ENCODE measurements at regions not wholly inside any gene's neighbourhood (a gene's known extent, or its start where the extent isn't known, plus 50 kb on each side); places are given as distances from the start of the nearest gene placed in this dataset.
"Not testable (repeated sequence)": the region's sequence is repeated elsewhere in the genome, so short reads cannot be mapped to it uniquely, and the experiment has no call there.

DNA sequence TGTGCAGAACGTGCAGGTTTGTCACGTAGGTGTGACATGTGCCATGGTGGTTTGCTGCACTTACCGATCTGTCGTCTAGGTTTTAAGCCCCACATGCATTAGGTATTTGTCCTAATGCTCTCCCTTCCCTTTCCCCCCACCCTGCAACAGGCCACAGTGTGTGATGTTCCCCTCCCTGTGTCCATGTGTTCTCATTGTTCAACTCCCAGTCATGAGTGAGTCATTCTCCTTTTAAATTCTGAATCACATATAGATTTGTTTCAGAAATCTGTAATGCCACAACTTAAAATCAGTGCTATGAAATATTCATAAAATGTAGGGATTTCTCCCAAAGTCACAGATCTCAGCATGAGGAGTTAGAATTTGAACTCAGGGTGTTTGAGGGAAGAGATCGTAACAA, 552.5 kb upstream of the MBL2 start:
- no peak for DNase-seq

DNA sequence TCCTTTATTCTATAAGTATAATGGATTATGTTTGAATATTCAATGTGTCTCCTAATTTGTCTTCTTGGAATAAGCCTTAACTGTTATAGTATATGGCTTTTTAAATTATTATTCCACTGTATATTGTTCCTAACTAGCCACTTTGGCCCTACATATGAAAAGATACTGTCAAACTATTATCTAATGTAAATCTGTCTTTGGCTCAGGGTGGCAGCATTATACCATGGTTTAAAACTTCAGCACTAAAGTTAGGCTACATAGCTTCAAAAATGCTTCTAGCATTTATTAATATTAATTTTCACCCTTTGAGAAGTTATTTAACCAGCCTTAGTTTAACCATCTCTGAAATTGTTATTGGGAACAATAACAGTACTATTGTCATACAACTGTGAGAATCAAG, 543.1 kb upstream of the MBL2 start:
- no peak for DNase-seq

DNA sequence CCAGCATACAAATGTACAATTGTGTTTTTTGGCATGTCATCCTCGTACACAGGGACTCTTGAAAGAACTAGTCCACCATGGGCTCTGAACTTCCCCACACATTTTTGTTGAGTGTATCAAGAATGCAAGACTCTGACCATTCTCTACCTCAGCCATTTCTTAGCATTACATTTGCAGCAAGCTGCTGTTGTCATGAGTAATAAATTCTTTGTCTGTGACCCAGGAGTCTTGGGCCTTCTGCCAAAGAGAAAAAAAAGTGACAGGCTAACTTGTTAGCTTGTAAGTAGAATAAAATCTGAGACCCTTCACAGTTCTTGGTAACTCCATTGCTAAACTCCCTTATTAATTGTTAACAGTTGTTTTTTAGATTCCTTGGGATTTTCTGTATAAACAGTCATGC, 542.3 kb upstream of the MBL2 start:
- no peak for DNase-seq

DNA sequence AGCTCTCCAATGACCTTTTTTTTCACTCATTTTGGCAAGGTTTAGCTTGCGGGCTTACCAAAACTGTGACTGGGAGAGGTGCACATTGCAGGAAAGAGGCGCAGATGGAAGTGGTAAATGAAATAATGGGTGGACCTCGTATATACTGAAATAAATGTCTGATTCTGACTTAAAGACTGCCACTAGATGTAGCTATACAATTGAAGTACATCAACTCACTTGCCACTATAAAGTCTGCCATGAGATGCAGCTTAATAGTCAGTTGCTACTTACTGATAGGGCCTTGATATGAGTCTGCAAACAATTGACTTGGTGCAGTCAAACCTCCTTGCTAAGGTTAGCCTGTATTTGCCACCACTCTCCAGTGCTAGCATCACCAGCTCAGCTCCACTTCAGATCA, 525.9 kb upstream of the MBL2 start:
- no peak for DNase-seq

DNA sequence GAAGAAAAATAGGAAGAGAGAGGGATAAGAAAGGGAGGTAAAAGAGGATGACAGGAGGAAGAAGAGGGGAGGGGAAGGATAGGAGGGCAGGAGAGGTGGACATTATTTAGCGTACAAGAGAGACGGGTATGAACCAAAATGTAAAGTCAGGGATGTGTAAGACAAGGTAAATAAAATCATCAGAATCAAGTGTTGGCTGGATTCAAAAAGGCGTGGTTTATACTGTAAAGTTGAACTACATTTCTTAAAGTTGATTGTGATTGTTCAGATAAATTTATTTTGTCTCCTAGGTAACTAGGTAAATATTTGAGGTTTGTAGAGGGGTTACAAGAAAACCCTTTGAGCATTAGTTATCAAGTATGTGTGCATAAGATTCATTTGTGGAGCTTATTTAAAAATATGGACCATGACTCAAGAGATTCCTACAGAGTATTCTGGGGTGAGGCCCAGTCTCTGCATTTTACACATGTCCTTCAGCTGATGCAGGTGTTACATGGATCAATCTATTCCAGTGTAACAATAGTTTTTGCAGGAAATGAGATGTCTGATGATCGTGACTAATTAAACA, 512.1 kb upstream of the MBL2 start:
- no peak for DNase-seq

DNA sequence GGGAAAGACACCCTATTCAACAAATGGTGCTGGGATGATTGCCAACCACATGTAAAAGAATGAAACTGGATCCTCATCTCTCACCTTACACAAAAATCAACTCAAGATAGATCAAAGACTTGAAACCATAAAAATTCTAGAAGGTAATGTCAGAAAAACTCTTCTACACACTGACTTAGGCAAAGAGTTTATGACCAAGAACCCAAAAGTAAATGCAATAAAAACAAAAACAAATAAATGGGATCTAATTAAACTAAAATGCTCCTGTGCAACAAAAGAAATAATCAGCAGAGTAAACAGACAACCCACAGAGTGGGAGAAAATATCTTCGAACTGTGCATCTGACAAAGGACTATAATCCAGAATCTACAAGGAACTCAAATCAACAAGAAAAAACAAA, 504.2 kb upstream of the MBL2 start:
- no peak for DNase-seq

DNA sequence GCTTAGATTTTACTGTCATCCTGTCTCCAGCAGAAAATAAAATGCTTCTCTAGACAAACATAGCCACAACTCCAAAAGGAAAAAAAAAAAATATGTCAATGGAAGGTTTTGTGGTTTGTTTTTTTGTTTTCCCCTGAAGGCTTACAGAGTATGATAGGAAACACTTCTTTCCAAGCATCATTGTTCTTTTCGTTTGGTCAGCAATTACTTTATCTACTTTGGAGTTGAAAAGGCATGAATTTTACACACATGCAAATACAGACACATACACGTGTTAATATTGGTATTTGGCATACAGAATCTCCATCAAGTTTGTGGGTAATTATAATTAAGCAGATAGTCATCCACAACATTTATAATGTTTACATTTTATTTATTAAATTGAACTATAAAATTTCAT, 496.9 kb upstream of the MBL2 start:
- no peak for DNase-seq

DNA sequence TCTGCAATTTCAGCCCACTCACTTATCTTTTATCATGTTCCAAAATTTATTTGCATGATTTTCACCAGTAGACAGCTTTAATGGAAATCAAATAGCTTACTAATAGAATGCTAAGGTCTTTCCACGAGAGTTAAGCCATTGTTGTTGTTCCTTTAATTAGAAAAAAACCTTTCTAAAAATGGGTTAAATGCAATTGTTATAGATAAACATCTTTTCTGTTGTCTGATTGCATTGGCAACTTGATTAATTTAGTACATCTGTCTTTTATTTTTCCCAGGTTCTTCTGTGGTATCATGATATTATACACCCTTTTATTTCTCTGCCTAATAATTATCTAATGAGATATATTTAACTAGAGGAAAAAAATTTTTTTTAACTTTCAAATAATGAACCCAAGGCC, 487.6 kb upstream of the MBL2 start:
- no peak for DNase-seq

DNA sequence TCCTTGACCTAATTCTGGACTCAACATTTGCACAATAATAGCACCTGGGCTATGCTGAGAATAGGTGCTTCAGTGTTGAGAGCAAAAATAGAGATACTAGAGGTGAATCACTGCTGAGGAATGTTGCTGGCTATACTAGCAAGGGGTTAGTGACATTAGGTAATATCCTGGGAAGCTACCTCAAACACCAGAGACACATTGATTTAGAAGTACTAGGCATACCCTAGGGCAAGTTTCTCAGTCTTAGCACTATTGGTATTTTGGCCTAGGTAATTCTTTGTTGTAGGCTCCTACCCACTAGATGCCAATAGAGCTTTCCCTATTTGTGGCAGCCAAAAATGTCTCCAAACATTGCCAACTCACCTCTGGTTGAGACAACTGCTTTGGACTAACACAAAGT, 484.0 kb upstream of the MBL2 start:
- DNase-seq, result no peak

DNA sequence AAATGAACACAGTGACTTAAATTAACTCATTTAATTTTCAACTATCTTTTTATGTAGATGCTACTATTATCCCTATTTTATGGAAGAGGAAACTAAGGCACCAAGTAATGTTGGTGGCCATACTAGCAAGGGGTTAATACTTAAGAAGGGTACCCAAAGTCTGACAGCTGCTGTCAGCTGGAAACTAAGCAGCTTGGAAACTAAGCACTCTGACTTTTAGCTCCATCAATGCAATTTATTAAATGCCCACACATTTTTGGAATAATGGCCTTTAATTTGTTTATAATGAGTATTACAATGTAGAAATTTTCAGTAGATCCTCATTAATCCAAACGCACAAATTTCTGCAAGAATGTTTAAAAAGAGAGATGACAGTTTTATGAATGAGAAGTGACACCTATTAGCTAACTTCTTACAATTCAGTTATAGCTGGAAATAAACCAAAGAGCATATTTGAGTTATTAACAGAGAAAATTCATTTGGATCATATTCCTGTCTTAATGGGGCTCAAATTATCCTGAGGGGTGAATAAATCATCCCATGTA, 483.1 kb upstream of the MBL2 start:
- no peak for DNase-seq

DNA sequence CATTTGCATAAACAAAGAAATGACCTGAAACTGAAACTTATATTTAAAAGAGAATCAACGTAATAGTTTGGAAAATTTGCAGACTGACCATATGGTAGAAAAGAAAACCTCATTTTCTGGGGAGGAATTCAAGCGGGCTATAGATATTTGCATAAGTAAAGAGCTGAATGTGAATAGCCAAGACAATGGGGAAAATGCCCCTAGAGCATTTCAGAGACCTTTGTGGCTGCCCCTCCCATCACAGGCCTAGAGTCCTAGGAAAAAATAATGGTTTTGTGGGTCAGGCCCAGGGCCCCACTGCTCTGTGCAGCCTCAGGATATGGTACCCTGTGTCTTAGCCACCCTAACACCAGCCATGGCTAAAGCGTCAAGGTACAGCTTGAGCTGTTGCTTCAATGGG, 480.6 kb upstream of the MBL2 start:
- no peak for DNase-seq

DNA sequence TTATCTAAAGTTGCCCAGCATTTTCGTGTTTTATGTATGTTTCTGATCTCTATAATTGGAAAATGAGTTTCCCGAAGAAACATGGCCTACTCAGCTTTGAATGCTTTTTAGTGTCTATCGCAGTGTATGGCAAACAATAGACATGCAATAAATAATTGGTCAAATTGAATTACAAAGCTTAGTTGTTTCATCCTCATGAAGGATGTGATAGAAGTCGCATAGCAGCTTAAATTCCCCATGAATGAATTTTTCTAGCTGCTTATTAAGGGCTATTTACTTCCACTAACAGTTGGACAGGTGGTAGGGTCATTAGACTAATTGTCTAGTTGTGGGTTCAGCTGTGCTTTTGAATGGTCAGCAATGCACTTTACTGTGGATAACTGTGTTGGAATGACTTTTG, 467.3 kb upstream of the MBL2 start:
- no peak for DNase-seq

DNA sequence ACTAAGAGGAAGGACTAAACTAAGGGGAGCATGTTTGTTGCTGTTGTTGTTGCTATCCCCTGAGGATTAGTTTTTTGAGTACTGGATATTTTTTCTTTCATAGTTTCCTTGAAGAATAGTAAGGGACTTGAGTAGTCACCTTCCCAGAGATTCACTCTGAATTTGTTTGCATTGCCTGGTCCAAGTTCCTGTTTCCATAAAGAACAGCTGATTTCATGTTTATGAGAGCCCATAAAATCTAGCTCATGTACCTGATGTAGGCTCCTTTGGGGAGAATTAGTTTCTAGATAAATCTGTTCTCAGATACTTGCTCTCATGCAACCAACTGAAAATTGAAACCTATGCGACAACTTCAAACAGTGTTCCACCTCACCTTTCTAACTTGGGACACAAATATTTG, 464.4 kb upstream of the MBL2 start:
- DNase-seq, result no peak

DNA sequence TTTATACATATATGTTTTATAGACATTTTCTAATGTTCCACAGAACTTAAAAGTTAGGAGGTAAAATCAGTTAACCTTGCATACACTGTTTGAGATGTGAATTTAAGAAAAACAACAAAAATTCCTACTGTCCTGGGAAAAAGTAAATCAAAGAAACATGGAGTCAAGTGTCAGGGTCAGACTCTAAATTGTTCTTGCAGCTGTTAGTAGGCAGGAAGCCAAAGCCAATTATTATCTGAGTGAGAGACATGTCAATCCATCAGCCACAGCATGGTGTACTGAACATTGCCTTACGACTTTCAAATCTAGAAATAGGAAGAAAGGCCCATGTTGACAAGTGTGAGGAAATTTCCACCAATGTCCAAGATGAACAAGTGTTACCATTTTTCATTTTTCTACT, 461.2 kb upstream of the MBL2 start:
- DNase-seq, result no peak

DNA sequence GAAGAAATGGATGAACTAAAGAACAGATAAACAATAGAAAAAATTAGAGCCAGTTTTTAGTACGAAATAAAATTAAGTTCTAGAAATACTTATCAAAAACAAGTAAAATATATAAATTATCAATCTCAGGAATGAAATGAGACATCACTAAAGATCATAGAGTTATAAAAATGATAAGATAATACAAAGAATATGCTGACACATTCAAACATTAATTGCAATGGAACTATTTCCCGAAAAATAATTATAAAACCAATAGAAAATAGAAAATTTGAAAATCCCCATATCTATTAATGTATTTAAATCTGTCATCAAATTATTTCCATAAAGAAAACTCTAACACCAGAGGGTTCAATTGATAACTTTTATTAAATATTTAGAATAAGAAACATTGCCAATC, 458.1 kb upstream of the MBL2 start:
- DNase-seq, result no peak

DNA sequence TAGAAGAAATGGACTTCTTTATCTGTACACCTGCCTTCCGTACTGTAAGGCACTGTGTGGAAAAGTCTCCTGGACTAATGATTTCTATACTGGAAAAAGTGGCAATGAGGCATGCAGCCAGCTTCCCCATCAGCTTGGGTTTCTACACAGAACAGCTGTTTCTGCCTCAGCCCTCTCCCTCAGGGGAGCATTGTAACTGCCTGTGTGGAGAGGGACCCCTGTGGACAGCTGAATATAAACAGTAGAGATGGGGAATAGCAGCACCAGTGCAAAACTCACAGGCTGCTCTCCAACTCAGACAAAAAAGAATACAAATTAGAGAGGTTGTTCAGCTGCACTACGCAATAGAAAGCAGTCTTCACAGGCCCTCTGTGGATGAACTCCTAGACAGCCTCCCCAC, 451.3 kb upstream of the MBL2 start:
- DNase-seq, result no peak

DNA sequence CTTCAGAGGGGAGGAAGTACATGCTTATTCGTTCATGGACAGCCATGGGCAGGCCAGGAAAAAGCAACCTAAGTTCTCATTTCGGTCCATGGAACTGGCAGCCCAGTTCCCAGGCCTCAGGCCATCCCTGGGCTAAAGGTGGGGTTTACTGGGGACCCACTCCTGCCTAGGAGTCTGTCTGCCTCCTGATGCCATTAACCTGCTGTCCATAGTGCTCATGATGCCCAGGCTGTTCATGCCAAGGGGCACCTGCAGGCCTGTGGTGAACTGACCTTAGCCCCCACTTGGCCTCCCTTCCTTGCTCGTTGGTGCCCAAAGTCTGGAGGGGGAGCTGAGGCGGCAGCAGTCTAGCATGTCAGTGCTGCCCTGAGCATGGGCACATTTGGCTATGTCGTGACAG, 450.2 kb upstream of the MBL2 start:
- no peak for DNase-seq

DNA sequence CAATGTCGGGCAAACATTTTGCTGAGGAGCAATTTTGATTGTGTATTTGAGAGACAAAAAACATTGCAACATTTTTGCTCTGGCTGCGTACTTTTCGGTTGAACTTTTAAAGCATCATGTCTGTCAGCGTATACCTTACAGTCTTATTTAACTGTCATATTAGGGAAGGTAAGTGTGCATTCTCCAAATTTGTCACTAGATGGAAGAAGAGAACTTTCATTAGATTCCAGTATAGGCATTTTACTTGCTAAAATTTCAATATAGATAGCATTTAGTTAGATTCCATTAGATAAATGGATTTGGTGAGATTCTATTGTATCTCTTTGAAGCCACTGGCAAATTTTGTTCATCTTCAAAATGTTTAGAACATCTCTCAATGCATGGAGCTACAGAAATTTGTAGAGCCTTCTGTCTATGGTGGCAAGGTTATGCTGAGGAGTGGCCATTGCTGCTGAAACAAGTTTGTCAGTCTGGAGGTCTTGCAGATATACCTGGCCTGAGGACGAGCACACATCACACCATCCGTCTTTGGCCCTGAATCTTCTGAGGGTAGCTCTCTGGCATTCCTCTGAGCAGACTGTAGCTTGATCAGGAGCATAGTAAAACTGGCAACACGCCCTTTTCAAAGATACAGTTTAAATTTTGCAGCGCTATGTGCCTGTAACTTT, 437.5 kb upstream of the MBL2 start:
- no peak for DNase-seq

DNA sequence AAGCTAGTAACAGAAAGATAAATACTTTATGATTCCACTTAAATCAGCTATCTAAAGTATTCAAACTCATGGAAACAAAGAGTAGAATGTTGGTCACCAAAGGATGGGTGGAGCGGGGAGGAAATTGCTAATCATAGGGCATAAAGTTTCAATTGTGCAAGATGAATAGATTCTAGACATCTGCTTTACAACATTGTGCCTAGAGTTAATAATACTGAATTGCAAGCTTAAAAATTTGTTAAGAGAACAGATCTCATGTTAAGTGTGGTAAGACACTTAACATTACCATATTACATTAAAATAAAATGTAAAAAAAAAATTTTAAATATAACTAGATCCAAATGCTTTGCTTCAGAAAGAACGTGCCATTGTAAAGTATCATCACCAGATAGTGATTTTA, 411.1 kb upstream of the MBL2 start:
- no peak for DNase-seq

DNA sequence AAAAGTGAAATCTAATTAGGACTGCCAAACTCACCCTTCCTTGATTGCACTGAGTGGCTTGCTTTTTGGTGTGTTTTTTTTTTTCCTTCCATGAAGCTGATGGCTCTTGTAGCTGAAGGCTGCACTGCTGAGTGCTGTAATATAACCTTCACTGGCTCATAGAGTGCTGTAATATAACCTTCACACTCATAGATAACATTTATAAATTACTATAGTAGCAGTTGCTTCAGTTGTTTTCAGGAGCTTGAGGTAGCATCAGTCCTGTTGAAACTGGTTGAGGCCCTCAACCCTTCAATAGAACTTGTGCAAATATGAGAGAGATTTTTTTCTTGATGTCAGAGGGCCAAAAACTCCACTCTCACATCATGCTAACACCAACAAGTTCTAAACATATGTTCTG, 404.9 kb upstream of the MBL2 start:
- DNase-seq, result no peak

DNA sequence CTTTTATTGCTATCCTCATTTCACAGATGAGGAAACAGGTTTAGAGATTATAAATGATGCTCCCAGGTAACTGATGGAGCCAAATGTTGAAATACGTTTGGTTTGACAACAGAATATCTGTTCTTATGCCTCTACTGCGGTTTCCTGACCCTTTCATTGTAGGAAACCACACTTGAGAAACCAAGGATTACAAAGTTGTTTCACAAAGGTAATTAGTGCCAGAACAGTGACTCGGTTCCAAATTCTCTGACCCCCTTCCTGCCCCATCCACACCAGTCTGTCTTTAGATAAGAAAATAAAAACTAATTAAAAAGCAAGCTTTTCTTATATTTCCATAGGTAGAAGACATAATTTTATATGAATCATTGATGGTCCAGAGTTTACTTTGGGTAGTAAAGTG, 393.7 kb upstream of the MBL2 start:
- DNase-seq, result no peak

DNA sequence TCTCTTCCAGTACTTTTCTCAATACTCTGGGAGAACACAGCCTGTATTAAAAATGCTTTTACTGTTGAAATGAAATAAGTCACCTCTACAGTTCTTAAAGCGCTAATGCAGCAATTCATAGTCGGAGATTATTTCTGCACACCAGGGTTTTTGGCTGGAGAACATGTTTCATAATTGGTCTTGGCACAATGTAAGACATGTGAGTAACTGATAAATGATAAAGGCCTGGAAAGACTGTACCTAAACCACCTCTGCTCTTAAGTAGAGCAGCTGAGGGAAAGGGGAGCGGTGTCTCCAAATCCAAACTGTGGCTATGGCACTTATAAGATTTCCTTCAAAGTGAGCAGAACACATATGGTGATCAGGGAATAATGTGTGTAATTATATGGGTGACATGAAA, 390.3 kb upstream of the MBL2 start:
- DNase-seq, result no peak

DNA sequence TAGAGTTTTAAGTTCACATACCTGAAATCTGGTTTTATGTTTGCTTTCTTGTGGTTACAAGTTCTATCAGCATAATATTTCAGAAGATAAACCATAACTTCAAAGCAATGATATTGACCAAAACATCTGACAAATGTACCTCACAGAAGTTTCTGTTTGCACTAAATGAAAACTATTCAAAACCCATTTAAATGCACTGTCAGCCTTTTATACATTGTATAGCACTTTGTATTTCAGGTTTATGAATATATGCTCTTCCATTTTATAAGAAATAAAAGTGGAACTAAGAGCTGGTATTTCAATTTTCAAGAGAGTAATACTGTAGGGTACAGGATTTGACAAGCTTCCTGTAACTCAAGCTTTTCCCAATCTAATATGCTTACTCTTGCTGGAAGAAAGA, 388.6 kb upstream of the MBL2 start:
- no peak for DNase-seq

DNA sequence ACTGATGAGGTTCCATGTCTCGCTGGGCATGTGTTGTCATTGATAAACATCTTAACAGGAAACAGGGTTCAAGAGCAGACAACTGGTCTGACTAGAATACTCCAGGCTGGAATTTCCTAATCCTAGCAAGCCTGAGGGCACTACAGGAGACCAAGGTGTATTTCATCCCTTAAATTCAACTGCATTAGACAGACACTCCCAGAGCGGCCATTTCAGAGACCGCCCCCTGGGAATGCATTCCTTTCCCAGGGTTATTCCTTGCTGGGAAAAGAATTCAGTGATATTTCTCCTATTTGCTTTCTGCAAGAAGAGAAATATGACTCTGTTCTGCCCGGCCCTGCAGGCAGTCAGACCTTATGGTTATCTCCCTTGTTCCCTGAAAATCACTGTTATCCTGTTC, 383.1 kb upstream of the MBL2 start:
- DNase-seq, result not testable (repeated sequence)

DNA sequence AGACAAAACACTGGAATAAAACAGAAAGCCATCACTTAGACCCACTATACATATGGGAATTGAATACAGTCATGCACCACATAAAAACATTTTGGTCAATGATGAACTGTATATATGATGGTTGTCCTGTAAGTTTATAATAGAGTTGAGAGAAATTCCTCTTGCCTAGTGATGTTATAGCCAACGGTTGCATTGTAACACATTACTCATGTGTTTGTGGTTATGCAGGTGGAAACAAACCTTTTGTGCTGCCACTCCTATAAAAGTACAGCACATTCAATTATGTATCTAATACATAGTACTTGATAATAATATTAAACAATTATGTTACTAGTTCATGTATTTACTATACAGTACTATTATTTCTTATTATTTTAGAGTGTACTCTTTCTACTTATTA, 381.2 kb upstream of the MBL2 start:
- DNase-seq, result no peak
